Chondrocyte (in vitro differentiated cells): ENCODE measurements at regions not wholly inside any gene's neighbourhood (a gene's known extent, or its start where the extent isn't known, plus 50 kb on each side); places are given as distances from the start of the nearest gene placed in this dataset.

ENCODE experiments used
- DNase-seq: peaks from one replicate; pipeline ENCODE4 v3.0.0; 2021; ENCODE audit warnings: mixed read lengths, low spot score
- H3K27ac Mint-ChIP-seq: one replicate; pipeline ENCODE4 v1.8.0; 2021; ENCODE audit warnings: mild to moderate bottlenecking, moderate library complexity, mixed read lengths; ENCODE audit not compliant: unreplicated experiment
- H3K27me3 Mint-ChIP-seq: 2 replicates; pipeline ENCODE4 v1.8.0; 2021; ENCODE audit warnings: low read depth, mixed read lengths
- H3K36me3 Mint-ChIP-seq: 2 replicates; pipeline ENCODE4 v1.8.0; 2021; ENCODE audit warnings: low read depth, mixed read lengths
- H3K4me1 Mint-ChIP-seq: 2 replicates; pipeline ENCODE4 v1.8.0; 2021; ENCODE audit warnings: low read depth, mild to moderate bottlenecking, mixed read lengths
- H3K4me3 Mint-ChIP-seq: one replicate; pipeline ENCODE4 v1.8.0; 2021; ENCODE audit warnings: mild to moderate bottlenecking, moderate library complexity, mixed read lengths; ENCODE audit not compliant: unreplicated experiment
- H3K9me3 Mint-ChIP-seq: 2 replicates; pipeline ENCODE4 v1.8.0; 2021; ENCODE audit warnings: low read depth, mixed read lengths
- CTCF ChIP-seq: fragments of 200-600 bp; sonication (generic); IDR thresholded peaks from 2 replicates; pipeline ENCODE4 v1.5.0; 2021; ENCODE audit warnings: antibody characterized with exemption, mild to moderate bottlenecking, moderate library complexity

- no peak for DNase-seq
- Mint-ChIP-seq H3K27me3 (peaks cover 4% of the 10 kb centered on the region), H3K9me3 (peaks cover 7% of the 10 kb centered on the region), H3K4me3 (no peak overlapping the region), H3K27ac (no peak overlapping the region), H3K36me3 (peaks cover 3% of the 10 kb centered on the region), H3K4me1 (no peaks in the 10 kb centered on the region)
- TF ChIP-seq CTCF: no peak
Observed at GRCh38 chr10:129116371-129116770, 350.7 kb upstream of the MGMT start.

DNA sequence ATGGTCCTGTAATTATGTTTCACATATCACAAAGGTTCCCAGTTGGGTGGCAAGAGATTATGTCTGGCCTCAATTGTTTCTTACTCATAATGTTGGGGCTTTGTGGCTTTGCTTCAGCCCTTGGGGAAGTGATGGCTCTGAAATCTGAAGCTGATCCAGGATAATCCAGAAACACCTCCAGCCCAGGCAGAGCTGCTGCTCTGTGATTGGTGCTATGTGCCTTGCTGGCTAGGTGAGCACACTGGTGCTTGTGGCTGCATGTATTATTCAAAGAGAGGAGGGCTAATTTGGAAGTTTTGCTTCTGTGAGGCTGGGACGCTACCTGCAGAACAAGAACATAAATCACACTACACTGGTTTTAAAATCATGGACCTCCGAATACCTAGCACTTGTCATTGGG is 346.6 kb upstream of the MGMT start:
- Mint-ChIP-seq H3K36me3 (peaks cover 1% of the 10 kb centered on the region), H3K27me3 (peaks cover 2% of the 10 kb centered on the region), H3K4me3 (no peak overlapping the region), H3K27ac (no peak overlapping the region), H3K9me3 (peaks cover 8% of the 10 kb centered on the region), H3K4me1 (no peaks in the 10 kb centered on the region)
- DNase-seq: no peak
- TF ChIP-seq CTCF: no peak

GRCh38 chr10:129122846-129123245 is 344.2 kb upstream of the MGMT start:
- no peak for DNase-seq
- no peak overlapping the region for H3K27ac Mint-ChIP-seq
- H3K27me3 Mint-ChIP-seq: no peaks in the 10 kb centered on the region
- no peaks in the 10 kb centered on the region for H3K4me1 Mint-ChIP-seq
- no peak for TF ChIP-seq CTCF
- no peaks in the 10 kb centered on the region for H3K36me3 Mint-ChIP-seq
- H3K9me3 Mint-ChIP-seq: peaks cover 9% of the 10 kb centered on the region
- no peak overlapping the region for H3K4me3 Mint-ChIP-seq

DNA sequence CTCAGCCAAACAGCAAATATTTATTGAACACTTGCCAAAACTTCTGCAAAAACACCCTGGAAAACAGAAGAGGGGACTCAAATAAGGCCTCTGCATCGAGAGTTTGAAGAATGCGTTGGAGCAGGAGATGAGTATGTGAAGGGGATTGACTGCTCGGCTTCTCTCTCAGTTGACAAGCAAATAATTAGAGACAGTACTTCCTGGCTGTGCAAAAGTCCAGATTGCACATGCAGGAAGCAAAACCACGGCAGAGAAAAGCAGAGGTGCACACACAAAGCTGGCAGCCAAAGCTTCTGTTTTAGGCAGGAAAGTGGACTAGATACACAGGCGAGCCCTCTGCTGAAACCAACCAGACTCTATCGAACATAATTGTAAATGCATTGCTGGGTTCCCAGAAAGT is 343.6 kb upstream of the MGMT start:
- no peak overlapping the region for H3K27ac Mint-ChIP-seq
- no peak for DNase-seq
- no peaks in the 10 kb centered on the region for H3K4me1 Mint-ChIP-seq
- no peak overlapping the region for H3K4me3 Mint-ChIP-seq
- H3K27me3 Mint-ChIP-seq: no peaks in the 10 kb centered on the region
- peaks cover 7% of the 10 kb centered on the region for H3K9me3 Mint-ChIP-seq
- no peaks in the 10 kb centered on the region for H3K36me3 Mint-ChIP-seq
- no peak for TF ChIP-seq CTCF

GRCh38 chr10:129126982-129127381 is 340.1 kb upstream of the MGMT start:
- no peak overlapping the region for H3K27ac Mint-ChIP-seq
- no peak overlapping the region for H3K4me3 Mint-ChIP-seq
- no peaks in the 10 kb centered on the region for H3K4me1 Mint-ChIP-seq
- peaks cover 5% of the 10 kb centered on the region for H3K9me3 Mint-ChIP-seq
- H3K27me3 Mint-ChIP-seq: peaks cover 9% of the 10 kb centered on the region
- TF ChIP-seq CTCF: no peak
- no peaks in the 10 kb centered on the region for H3K36me3 Mint-ChIP-seq
- no peak for DNase-seq
